Parathyroid adenoma (tissue), 2 donors: ENCODE measurements at regions not wholly inside any gene's neighbourhood (a gene's known extent, or its start where the extent isn't known, plus 50 kb on each side); places are given as distances from the start of the nearest gene placed in this dataset.

Source experiments
- H2AFZ ChIP-seq: fragments of 300-600 bp; sonication (generic); one replicate; pipeline ENCODE4 v1.7.0; 2017; ENCODE audit warnings: antibody characterized with exemption, mild to moderate bottlenecking
- H3K27ac ChIP-seq: fragments of 300-600 bp; sonication (generic); one replicate; pipeline ENCODE4 v1.7.0; 2017
- H3K27me3 ChIP-seq: fragments of 300-600 bp; sonication (generic); one replicate; pipeline ENCODE4 v1.7.0; 2017; ENCODE audit warnings: low read length; ENCODE audit not compliant: control insufficient read depth, insufficient read depth
- H3K36me3 ChIP-seq: fragments of 300-600 bp; sonication (generic); one replicate; pipeline ENCODE4 v1.7.0; 2017; ENCODE audit warnings: low read length; ENCODE audit not compliant: control insufficient read depth, insufficient read depth
- H3K4me1 ChIP-seq: fragments of 300-600 bp; sonication (generic); one replicate; pipeline ENCODE4 v1.7.0; 2017; ENCODE audit warnings: control low read depth
- H3K4me2 ChIP-seq: fragments of 300-600 bp; sonication (generic); one replicate; pipeline ENCODE4 v1.7.0; 2017; ENCODE audit warnings: low read length
- H3K4me3 ChIP-seq: fragments of 300-600 bp; sonication (generic); one replicate; pipeline ENCODE4 v1.7.0; 2017; ENCODE audit warnings: low read depth, low read length
- H3K79me2 ChIP-seq: fragments of 300-600 bp; sonication (generic); one replicate; pipeline ENCODE4 v1.7.0; 2017; ENCODE audit warnings: control low read depth
- H3K9ac ChIP-seq: fragments of 300-600 bp; sonication (generic); one replicate; pipeline ENCODE4 v1.7.0; 2017; ENCODE audit warnings: mild to moderate bottlenecking
- H3K9me3 ChIP-seq: fragments of 300-600 bp; sonication (generic); one replicate; pipeline ENCODE4 v1.7.0; 2017; ENCODE audit warnings: low read length; ENCODE audit not compliant: control insufficient read depth
- TF ChIP-seq, protein P1 (sequence below): fragments of 300-600 bp; sonication (generic); IDR thresholded peaks from one replicate; pipeline ENCODE4 v1.7.0; 2017; ENCODE audit warnings: antibody characterized with exemption, mild to moderate bottlenecking
- donor health status: primary hyperparathyroidism.

DNA sequence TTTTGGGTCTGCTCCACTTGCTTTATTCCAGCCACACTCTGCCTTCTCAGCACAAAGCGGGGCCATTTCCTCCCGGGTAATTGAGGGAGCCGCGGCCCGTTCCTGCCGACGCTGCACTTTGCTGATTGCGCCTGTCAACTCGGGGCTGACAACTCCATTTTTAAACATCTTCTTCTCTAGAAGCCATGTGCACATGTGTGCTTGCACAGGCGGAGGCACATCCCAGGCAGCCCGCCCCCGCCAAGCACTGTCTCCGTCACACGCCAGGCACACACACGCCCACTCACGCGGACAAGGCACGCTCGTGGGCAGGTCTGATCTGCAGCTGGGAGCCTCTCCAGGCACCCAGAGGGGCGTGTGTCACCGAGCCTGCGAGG lies 63.2 kb downstream of the ENGASE start:
- Histone ChIP-seq H2AFZ (peak overlapping the region; percentile 34), H3K27me3 (no peaks in the 10 kb centered on the region), H3K4me3 (no peak overlapping the region), H3K79me2 (no peaks in the 10 kb centered on the region), H3K9ac (no peak overlapping the region), H3K27ac (no peak overlapping the region), H3K4me1 (peaks cover 3% of the 10 kb centered on the region), H3K36me3 (no peaks in the 10 kb centered on the region), H3K4me2 (peak overlapping the region; percentile 58), H3K9me3 (no peaks in the 10 kb centered on the region)
- TF ChIP-seq, protein P1, sequence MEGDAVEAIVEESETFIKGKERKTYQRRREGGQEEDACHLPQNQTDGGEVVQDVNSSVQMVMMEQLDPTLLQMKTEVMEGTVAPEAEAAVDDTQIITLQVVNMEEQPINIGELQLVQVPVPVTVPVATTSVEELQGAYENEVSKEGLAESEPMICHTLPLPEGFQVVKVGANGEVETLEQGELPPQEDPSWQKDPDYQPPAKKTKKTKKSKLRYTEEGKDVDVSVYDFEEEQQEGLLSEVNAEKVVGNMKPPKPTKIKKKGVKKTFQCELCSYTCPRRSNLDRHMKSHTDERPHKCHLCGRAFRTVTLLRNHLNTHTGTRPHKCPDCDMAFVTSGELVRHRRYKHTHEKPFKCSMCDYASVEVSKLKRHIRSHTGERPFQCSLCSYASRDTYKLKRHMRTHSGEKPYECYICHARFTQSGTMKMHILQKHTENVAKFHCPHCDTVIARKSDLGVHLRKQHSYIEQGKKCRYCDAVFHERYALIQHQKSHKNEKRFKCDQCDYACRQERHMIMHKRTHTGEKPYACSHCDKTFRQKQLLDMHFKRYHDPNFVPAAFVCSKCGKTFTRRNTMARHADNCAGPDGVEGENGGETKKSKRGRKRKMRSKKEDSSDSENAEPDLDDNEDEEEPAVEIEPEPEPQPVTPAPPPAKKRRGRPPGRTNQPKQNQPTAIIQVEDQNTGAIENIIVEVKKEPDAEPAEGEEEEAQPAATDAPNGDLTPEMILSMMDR = no peak

DNA sequence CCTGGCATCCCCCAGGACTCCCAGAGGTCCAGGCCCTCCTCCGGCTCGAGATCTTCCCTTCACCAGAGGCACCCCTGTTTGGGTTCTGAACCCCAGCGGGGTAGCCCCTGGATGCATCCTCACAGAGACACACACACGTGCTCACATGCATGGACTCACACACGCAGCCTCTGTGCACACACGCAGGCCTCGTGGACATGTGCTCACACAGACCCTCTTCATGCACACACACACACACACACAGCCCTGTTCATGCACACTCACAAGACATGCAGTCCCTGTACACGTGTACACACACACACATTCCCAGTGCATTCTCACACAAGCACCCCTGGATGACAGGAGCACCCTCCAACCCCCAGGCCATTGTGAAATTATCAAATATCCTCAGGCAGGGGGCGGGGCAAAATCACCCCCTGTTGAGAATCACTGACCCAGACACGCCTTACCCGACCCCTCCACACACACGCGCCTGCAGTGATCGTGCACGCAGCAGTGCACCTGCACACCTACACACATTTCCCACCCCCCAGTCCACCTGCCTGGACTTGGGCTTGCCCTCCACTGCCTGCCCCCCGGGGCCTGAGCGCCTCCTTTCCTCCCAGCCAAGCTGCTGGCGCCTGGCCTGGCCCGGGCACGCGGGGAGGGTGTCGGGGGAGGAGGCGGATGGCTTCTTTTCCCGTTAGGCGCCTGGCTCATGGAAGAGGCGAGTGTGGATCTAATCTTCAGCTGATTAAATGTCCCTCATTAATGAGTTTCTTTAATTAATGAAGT lies 62.6 kb downstream of the ENGASE start:
- H3K9ac ChIP-seq = no peak overlapping the region
- no peaks in the 10 kb centered on the region for H3K36me3 ChIP-seq
- H3K9me3 ChIP-seq = no peaks in the 10 kb centered on the region
- TF ChIP-seq, protein P1 = no peak
- H3K4me3 ChIP-seq = no peak overlapping the region
- H3K79me2 ChIP-seq = no peaks in the 10 kb centered on the region
- H3K4me2 ChIP-seq = peak overlapping the region; percentile 58
- H3K27ac ChIP-seq = no peak overlapping the region
- no peaks in the 10 kb centered on the region for H3K27me3 ChIP-seq
- peaks cover 3% of the 10 kb centered on the region for H3K4me1 ChIP-seq
- H2AFZ ChIP-seq = peak overlapping the region; percentile 34

DNA sequence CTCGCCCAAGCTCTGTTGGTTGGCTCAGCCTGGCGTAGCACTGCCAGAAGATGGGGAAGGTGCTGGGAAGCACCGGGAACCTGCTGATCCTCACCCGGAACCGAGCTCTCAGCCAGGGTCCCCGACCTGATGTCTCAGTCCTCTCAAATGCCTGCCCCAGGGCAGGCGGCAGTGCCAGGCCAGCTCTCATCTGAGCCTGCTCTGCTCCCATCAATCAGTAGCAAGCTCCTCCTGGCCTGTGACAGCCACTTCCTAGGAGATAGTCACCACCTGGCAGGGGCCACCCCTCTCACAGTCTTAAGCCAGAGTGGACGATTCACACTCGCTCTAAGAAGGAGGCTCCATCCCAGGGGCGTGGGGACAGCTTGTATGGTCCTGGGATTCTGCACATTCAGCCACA lies 62.0 kb downstream of the ENGASE start:
- Histone ChIP-seq H3K9ac (no peak overlapping the region), H3K4me1 (peaks cover 3% of the 10 kb centered on the region), H3K27me3 (no peaks in the 10 kb centered on the region), H3K27ac (no peak overlapping the region), H3K4me2 (no peak overlapping the region), H3K4me3 (no peak overlapping the region), H3K79me2 (no peaks in the 10 kb centered on the region), H2AFZ (no peak overlapping the region), H3K9me3 (no peaks in the 10 kb centered on the region), H3K36me3 (no peaks in the 10 kb centered on the region)
- TF ChIP-seq, protein P1 = no peak
